ENCODE measurements at regions not wholly inside any gene's neighbourhood (a gene's known extent, or its start where the extent isn't known, plus 50 kb on each side); places are given as distances from the start of the nearest gene placed in this dataset.

DNA sequence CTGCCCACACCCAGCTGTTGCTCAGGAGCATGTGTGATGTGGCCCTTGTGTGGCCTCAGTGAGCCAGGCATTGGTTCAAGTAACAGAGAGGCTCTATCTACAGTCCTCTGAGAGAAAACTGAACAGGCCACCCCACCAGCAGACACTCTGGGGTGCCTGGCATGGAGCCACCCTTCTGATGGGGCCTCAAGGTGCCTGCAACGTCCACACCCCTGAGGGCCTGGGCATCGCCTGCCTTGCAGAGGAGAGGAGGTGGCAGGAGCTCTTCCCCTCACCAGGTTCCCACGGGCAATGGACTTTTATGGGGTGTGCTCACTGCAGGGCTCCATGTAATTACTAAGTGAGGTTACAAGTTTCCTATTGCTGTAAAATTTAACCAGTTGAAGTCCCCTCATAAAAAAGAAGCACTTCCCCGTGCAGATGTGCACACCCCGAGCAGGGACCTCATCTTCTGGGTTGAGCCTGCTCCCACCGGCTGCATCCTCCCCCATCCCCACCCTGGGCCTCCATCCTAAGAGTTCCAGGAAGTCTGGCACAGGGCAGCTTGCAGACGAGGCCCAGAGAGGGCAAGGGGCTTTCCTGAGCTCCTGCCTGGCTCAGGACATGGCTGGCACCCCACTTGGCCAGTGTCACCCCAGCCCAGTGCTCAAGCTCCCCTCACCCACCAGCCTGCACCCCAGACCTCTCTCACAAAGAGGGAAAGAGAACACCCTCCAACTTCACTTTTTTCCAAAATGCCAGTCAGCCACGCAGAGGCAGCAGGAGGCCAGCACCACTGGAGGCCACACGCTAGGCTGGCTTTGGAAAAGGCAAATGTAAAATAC, 270.4 kb upstream of the RTL1 start:
- no peak for TF ChIP-seq EZH2 (IDR thresholded peaks at IDR 0.05)
- TF ChIP-seq, protein P1, sequence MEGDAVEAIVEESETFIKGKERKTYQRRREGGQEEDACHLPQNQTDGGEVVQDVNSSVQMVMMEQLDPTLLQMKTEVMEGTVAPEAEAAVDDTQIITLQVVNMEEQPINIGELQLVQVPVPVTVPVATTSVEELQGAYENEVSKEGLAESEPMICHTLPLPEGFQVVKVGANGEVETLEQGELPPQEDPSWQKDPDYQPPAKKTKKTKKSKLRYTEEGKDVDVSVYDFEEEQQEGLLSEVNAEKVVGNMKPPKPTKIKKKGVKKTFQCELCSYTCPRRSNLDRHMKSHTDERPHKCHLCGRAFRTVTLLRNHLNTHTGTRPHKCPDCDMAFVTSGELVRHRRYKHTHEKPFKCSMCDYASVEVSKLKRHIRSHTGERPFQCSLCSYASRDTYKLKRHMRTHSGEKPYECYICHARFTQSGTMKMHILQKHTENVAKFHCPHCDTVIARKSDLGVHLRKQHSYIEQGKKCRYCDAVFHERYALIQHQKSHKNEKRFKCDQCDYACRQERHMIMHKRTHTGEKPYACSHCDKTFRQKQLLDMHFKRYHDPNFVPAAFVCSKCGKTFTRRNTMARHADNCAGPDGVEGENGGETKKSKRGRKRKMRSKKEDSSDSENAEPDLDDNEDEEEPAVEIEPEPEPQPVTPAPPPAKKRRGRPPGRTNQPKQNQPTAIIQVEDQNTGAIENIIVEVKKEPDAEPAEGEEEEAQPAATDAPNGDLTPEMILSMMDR (IDR thresholded peaks at IDR 0.05 in 2 of 3, conservative IDR thresholded peaks at IDR 0.05 in 1 of 3; ENCODE audit: borderline replicate concordance in 1 of 3, insufficient read depth in 1 of 3, low read depth in 2 of 3, low read length in 2 of 3) = no peak
- no peak for TF ChIP-seq TCF7L2 (IDR thresholded peaks at IDR 0.05; ENCODE audit: borderline replicate concordance, extremely low read depth, insufficient read depth, insufficient read length)
- TF ChIP-seq CEBPB (IDR thresholded peaks at IDR 0.05; ENCODE audit: low read depth) = no peak
